ENCODE measurements at regions not wholly inside any gene's neighbourhood (a gene's known extent, or its start where the extent isn't known, plus 50 kb on each side); places are given as distances from the start of the nearest gene placed in this dataset.

- TF ChIP-seq FOXA2 (IDR thresholded peaks at IDR 0.05) (no peak), RXRA (IDR thresholded peaks at IDR 0.05) (no peak), RAD21 (IDR thresholded peaks at IDR 0.05) (no peak), TAF1 (conservative IDR thresholded peaks at IDR 0.05) (no peak), CTCF (IDR thresholded peaks at IDR 0.05; ENCODE audit: low read depth, low read length, missing input control) (no peak), JUND (IDR thresholded peaks at IDR 0.05) (no peak), NR2F2 (IDR thresholded peaks at IDR 0.05) (no peak), GABPA (IDR thresholded peaks at IDR 0.05 in 1 of 2, conservative IDR thresholded peaks at IDR 0.05 in 1 of 2) (no peak), EGR1 (IDR thresholded peaks at IDR 0.05; ENCODE audit: low read depth in 2 of 2) (no peak)
- TF ChIP-seq, protein P1, sequence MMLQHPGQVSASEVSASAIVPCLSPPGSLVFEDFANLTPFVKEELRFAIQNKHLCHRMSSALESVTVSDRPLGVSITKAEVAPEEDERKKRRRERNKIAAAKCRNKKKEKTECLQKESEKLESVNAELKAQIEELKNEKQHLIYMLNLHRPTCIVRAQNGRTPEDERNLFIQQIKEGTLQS (IDR thresholded peaks at IDR 0.05) = no peak
- no peaks in the 10 kb centered on the region for H3K9me3 ChIP-seq (ENCODE audit: control insufficient read depth in 4 of 4, low read length in 3 of 4)
- no peak overlapping the region for H3K27ac ChIP-seq (ENCODE audit: low read depth in 1 of 2, low read length in 2 of 2)
- H3K4me1 ChIP-seq (ENCODE audit: control insufficient read depth in 4 of 4, insufficient read depth in 4 of 4, low read length in 3 of 4) = no peaks in the 10 kb centered on the region
- DNase-seq (ENCODE audit: low spot score) = no peak
- H3K36me3 ChIP-seq (ENCODE audit: control insufficient read depth in 4 of 4, insufficient read depth in 3 of 4, low read depth in 1 of 4, low read length in 3 of 4) = no peaks in the 10 kb centered on the region
- H3K4me3 ChIP-seq (ENCODE audit: low read depth in 1 of 3, low read length in 3 of 3) = no peak overlapping the region
- H3K9ac ChIP-seq (ENCODE audit: low read depth in 1 of 2, low read length in 2 of 2) = no peak overlapping the region
- no peaks in the 10 kb centered on the region for H3K27me3 ChIP-seq (ENCODE audit: control insufficient read depth in 4 of 4, insufficient read depth in 4 of 4, low read length in 3 of 4)
Measured at GRCh38 chr5:98111686-98112085, 661.8 kb upstream of the RGMB start.

DNA sequence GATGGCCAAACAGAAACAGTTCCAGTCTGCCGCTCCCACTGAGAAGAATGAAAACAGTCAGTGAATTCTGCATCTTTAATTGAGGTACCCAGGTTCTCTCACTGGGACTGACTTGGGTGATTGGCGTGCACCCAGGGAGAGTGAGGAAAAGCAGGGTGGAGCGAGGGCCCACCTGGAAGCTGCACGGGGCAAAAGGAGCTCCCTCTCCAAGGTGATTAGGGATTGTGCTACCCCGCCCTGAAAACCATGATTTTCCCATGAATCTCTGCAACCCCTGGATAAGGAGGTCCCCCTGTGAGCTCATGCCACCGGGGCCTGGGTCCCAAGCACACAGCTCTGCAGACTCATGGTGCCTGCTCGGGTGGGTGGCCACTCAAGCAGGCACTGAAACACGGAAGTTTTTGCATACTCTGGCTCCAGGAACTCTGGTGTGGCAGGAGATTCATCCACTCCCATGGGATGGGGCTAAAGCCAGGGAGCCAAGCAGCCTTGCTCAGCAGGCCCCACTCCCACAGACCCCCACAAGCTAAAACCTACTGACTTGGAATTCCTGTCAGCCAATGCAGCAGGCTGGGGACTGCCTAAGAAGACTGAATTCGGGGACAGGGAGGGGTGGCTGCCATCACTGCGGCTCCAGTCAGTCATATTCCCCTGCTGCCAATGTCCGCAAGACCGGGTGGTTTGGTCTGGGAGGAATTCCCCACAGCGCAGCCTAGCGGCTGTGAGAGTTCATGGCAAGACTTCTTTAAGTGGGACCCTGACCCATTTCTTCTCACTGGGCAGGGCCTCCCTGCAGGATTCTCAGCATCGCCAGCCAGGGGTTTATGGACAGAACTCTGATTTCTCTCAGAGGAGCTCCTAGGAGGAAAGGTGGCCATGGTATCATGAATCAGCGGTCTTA is 652.2 kb upstream of the RGMB start:
- Histone ChIP-seq H3K9ac (ENCODE audit: low read depth in 1 of 2, low read length in 2 of 2) (no peak overlapping the region), H3K36me3 (ENCODE audit: control insufficient read depth in 4 of 4, insufficient read depth in 3 of 4, low read depth in 1 of 4, low read length in 3 of 4) (no peaks in the 10 kb centered on the region), H3K4me1 (ENCODE audit: control insufficient read depth in 4 of 4, insufficient read depth in 4 of 4, low read length in 3 of 4) (no peaks in the 10 kb centered on the region), H3K27me3 (ENCODE audit: control insufficient read depth in 4 of 4, insufficient read depth in 4 of 4, low read length in 3 of 4) (peaks cover 0 to 6% (median 0%) of the 10 kb centered on the region in 4 donors), H3K27ac (ENCODE audit: low read depth in 1 of 2, low read length in 2 of 2) (no peak overlapping the region), H3K4me3 (ENCODE audit: low read depth in 1 of 3, low read length in 3 of 3) (no peak overlapping the region), H3K9me3 (ENCODE audit: control insufficient read depth in 4 of 4, low read length in 3 of 4) (no peaks in the 10 kb centered on the region)
- no peak for TF ChIP-seq HNF4A (conservative IDR thresholded peaks at IDR 0.05)
- TF ChIP-seq NR2F2 (IDR thresholded peaks at IDR 0.05) = no peak
- TF ChIP-seq, protein P1 (IDR thresholded peaks at IDR 0.05) = no peak
- TF ChIP-seq, protein P2, sequence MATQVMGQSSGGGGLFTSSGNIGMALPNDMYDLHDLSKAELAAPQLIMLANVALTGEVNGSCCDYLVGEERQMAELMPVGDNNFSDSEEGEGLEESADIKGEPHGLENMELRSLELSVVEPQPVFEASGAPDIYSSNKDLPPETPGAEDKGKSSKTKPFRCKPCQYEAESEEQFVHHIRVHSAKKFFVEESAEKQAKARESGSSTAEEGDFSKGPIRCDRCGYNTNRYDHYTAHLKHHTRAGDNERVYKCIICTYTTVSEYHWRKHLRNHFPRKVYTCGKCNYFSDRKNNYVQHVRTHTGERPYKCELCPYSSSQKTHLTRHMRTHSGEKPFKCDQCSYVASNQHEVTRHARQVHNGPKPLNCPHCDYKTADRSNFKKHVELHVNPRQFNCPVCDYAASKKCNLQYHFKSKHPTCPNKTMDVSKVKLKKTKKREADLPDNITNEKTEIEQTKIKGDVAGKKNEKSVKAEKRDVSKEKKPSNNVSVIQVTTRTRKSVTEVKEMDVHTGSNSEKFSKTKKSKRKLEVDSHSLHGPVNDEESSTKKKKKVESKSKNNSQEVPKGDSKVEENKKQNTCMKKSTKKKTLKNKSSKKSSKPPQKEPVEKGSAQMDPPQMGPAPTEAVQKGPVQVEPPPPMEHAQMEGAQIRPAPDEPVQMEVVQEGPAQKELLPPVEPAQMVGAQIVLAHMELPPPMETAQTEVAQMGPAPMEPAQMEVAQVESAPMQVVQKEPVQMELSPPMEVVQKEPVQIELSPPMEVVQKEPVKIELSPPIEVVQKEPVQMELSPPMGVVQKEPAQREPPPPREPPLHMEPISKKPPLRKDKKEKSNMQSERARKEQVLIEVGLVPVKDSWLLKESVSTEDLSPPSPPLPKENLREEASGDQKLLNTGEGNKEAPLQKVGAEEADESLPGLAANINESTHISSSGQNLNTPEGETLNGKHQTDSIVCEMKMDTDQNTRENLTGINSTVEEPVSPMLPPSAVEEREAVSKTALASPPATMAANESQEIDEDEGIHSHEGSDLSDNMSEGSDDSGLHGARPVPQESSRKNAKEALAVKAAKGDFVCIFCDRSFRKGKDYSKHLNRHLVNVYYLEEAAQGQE (IDR thresholded peaks at IDR 0.05) = no peak
- TF ChIP-seq YY1 (IDR thresholded peaks at IDR 0.05) = no peak
- TF ChIP-seq EGR1 (IDR thresholded peaks at IDR 0.05; ENCODE audit: low read depth in 2 of 2) = no peak
- TF ChIP-seq HNF4G (IDR thresholded peaks at IDR 0.05) = no peak
- no peak for TF ChIP-seq GABPA (IDR thresholded peaks at IDR 0.05 in 1 of 2, conservative IDR thresholded peaks at IDR 0.05 in 1 of 2)
- TF ChIP-seq SP1 (IDR thresholded peaks at IDR 0.05) = no peak
- TF ChIP-seq, protein P3, sequence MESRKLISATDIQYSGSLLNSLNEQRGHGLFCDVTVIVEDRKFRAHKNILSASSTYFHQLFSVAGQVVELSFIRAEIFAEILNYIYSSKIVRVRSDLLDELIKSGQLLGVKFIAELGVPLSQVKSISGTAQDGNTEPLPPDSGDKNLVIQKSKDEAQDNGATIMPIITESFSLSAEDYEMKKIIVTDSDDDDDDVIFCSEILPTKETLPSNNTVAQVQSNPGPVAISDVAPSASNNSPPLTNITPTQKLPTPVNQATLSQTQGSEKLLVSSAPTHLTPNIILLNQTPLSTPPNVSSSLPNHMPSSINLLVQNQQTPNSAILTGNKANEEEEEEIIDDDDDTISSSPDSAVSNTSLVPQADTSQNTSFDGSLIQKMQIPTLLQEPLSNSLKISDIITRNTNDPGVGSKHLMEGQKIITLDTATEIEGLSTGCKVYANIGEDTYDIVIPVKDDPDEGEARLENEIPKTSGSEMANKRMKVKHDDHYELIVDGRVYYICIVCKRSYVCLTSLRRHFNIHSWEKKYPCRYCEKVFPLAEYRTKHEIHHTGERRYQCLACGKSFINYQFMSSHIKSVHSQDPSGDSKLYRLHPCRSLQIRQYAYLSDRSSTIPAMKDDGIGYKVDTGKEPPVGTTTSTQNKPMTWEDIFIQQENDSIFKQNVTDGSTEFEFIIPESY (IDR thresholded peaks at IDR 0.05) = no peak
- TF ChIP-seq, protein P4, sequence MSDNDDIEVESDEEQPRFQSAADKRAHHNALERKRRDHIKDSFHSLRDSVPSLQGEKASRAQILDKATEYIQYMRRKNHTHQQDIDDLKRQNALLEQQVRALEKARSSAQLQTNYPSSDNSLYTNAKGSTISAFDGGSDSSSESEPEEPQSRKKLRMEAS (IDR thresholded peaks at IDR 0.05) = no peak
- no peak for TF ChIP-seq RXRA (IDR thresholded peaks at IDR 0.05)
- DNase-seq (ENCODE audit: low spot score) = no peak
- WGBS = 82% methylated on average over 16 of the region's 16 CpGs

All from liver (tissue), 8 donors.